ENCODE measurements at regions not wholly inside any gene's neighbourhood (a gene's known extent, or its start where the extent isn't known, plus 50 kb on each side); places are given as distances from the start of the nearest gene placed in this dataset.

GRCh38 chr3:166533740-166534139 lies 696.5 kb upstream of the BCHE start:
- TF ChIP-seq EZH2phosphoT487 (IDR thresholded peaks at IDR 0.05; ENCODE audit: insufficient read depth, low read depth) (no peak), EZH2 (IDR thresholded peaks at IDR 0.05; ENCODE audit: insufficient read depth, poor library complexity, severe bottlenecking) (no peak)
